Caco-2 (cell line): ENCODE measurements at regions not wholly inside any gene's neighbourhood (a gene's known extent, or its start where the extent isn't known, plus 50 kb on each side); places are given as distances from the start of the nearest gene placed in this dataset.
A peak's percentile ranks its signal among the peaks of the same experiment; 100 is the strongest.

Experiments used
- BruUV-seq: library from RNA; stranded (reverse); fragments of 400-500 nt; replicated peaks from 2 replicates; lab custom pipeline; 2021; lab: Mats Ljungman, UMichigan
- CTCF ChIA-PET: fragments of 300-600 bp; sonication (Branson Sonifier 250); formaldehyde crosslinking; loops from one replicate; lab custom pipeline; 2022; ENCODE audit warnings: antibody characterized with exemption; lab: Charles Lee
- POLR2A ChIA-PET: fragments of 300-600 bp; sonication (Branson Sonifier 250); formaldehyde crosslinking; loops from one replicate; lab custom pipeline; 2022; ENCODE audit warnings: antibody characterized with exemption; lab: Charles Lee
- DNase-seq, 2 experiments: peaks; one replicate each; pipeline versions ENCODE4 v3.0.0 to v3.0.0-alpha.2; 2020 to 2022
- H3K27me3 ChIP-seq: replicated peaks from 2 replicates; pipeline ENCODE4 v1.6.0; 2011; ENCODE audit warnings: low read length; ENCODE audit not compliant: control insufficient read depth, insufficient read depth
- H3K36me3 ChIP-seq: 2 replicates; pipeline ENCODE4 v1.5.1; 2011; ENCODE audit warnings: low read length; ENCODE audit not compliant: control insufficient read depth, insufficient read depth
- H3K4me1 ChIP-seq: fragments of 250-450 bp; sonication (Bioruptor Pico); 2 replicates; pipeline ENCODE4 v1.5.1; 2020; ENCODE audit warnings: mild to moderate bottlenecking
- H3K4me3 ChIP-seq: 2 replicates; pipeline ENCODE4 v1.5.1; 2011; ENCODE audit warnings: low read depth, mild to moderate bottlenecking, control low read depth, low read length
- H3K9me3 ChIP-seq: fragments of 250-450 bp; sonication (Bioruptor Pico); 2 replicates; pipeline ENCODE4 v1.5.1; 2020; ENCODE audit warnings: mild to moderate bottlenecking, moderate library complexity
- H3K27ac Mint-ChIP-seq: one replicate; pipeline ENCODE4 v1.8.0; 2022; ENCODE audit warnings: mixed read lengths; ENCODE audit not compliant: unreplicated experiment
- H3K27me3 Mint-ChIP-seq: one replicate; pipeline ENCODE4 v1.8.0; 2022; ENCODE audit warnings: mixed read lengths; ENCODE audit not compliant: insufficient read depth, unreplicated experiment
- H3K36me3 Mint-ChIP-seq: one replicate; pipeline ENCODE4 v1.8.0; 2022; ENCODE audit warnings: mild to moderate bottlenecking, mixed read lengths; ENCODE audit not compliant: insufficient read depth, unreplicated experiment
- H3K4me1 Mint-ChIP-seq: one replicate; pipeline ENCODE4 v1.8.0; 2022; ENCODE audit warnings: low read depth, mixed read lengths; ENCODE audit not compliant: unreplicated experiment
- H3K4me3 Mint-ChIP-seq: one replicate; pipeline ENCODE4 v1.8.0; 2022; ENCODE audit warnings: mild to moderate bottlenecking, moderate library complexity, mixed read lengths; ENCODE audit not compliant: unreplicated experiment
- H3K9me3 Mint-ChIP-seq: one replicate; pipeline ENCODE4 v1.8.0; 2022; ENCODE audit warnings: mixed read lengths; ENCODE audit not compliant: unreplicated experiment
- intact Hi-C: fragments of 100-400 bp; cut with micrococcal nuclease; formaldehyde crosslinking; loops from one replicate; pipeline ENCODE4 v1.10.0; 2022; ENCODE audit not compliant: unreplicated experiment
- TF ChIP-seq, protein P1 (sequence below), 2 experiments: fragments of 200-600 bp in 1 of 2; IDR thresholded peaks; 1 replicate in 1 of 2; 2 replicates in 1 of 2; pipeline versions ENCODE4 v1.5.1 to v1.8.0; 2011 to 2022; ENCODE audit warnings: antibody characterized with exemption in 1 of 2, control low read depth in 1 of 2, inconsistent platforms in 1 of 2, low read depth in 1 of 2, low read length in 1 of 2, mild to moderate bottlenecking in 1 of 2, moderate library complexity in 1 of 2; ENCODE audit not compliant: insufficient read depth in 1 of 2, severe bottlenecking in 1 of 2, unreplicated experiment in 1 of 2

DNA sequence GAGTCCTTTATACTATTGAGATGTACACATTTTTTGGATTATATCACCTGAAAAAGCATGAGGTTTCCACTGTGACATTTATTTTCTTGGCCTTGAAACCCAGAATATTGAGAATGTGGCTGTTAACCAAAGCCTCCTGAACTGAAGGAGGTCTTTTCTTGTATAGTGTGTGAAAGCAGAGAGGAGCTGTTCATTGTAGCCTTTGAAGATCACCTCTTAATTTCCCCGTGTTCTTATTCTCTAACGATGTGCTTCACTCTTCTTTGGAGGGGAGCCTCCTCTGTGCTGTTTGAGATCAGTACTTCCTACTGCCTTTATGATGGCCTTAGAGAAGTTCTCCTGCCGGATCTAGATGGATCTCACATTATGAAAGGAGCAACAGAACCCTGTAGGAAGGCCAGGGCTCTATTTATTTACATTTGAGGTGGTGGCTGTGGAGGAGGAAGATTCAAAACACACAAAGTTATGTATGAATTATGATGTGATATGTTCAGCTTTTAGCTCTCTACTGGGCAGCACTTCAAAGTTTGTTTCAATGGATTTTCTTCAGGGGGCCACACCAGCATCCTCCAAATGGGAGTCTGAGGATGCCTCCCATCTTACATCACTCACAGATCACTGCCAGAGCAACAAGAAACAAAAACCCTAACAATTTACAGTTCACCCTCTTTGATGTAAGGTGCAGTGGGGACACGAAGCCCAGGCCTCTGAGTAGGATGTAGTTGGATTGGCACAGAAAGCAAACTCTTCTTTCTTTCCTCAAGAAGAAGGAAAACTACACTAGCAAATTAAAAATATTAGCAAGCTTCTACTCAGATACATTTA, 322.3 kb downstream of the DLEU7 start:
- ChIA-PET CTCF (interaction anchor here (0.9 kb wide), 1 partner anchor 391 kb away, joined by 3 read pairs; no protein-coding TSS in a partner anchor), POLR2A (interaction anchor here (0.5 to 0.6 kb wide), 2 partner anchors 61 to 164 kb away, joined by 6 to 8 read pairs; no protein-coding TSS in a partner anchor)
- no peaks in the 10 kb centered on the region for H3K36me3 Mint-ChIP-seq
- peak overlapping the region; percentile 40 for H3K4me3 Mint-ChIP-seq
- Histone ChIP-seq H3K9me3 (no peaks in the 10 kb centered on the region), H3K4me3 (no peak overlapping the region), H3K36me3 (no peaks in the 10 kb centered on the region), H3K4me1 (peaks cover 14% of the 10 kb centered on the region), H3K27me3 (no peaks in the 10 kb centered on the region)
- no peaks in the 10 kb centered on the region for H3K27me3 Mint-ChIP-seq
- peaks cover 20% of the 10 kb centered on the region for H3K4me1 Mint-ChIP-seq
- no TSS peak for BruUV-seq
- TF ChIP-seq, protein P1, sequence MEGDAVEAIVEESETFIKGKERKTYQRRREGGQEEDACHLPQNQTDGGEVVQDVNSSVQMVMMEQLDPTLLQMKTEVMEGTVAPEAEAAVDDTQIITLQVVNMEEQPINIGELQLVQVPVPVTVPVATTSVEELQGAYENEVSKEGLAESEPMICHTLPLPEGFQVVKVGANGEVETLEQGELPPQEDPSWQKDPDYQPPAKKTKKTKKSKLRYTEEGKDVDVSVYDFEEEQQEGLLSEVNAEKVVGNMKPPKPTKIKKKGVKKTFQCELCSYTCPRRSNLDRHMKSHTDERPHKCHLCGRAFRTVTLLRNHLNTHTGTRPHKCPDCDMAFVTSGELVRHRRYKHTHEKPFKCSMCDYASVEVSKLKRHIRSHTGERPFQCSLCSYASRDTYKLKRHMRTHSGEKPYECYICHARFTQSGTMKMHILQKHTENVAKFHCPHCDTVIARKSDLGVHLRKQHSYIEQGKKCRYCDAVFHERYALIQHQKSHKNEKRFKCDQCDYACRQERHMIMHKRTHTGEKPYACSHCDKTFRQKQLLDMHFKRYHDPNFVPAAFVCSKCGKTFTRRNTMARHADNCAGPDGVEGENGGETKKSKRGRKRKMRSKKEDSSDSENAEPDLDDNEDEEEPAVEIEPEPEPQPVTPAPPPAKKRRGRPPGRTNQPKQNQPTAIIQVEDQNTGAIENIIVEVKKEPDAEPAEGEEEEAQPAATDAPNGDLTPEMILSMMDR (IDR thresholded peaks at IDR 0.05; ENCODE audit: insufficient read depth in 1 of 2, low read depth in 1 of 2, low read length in 1 of 2, severe bottlenecking in 1 of 2, unreplicated experiment in 1 of 2) = no peak
- DNase-seq = no peak
- no peaks in the 10 kb centered on the region for H3K9me3 Mint-ChIP-seq
- intact Hi-C loops = no loop called here
- peak overlapping the region; percentile 4 for H3K27ac Mint-ChIP-seq

DNA sequence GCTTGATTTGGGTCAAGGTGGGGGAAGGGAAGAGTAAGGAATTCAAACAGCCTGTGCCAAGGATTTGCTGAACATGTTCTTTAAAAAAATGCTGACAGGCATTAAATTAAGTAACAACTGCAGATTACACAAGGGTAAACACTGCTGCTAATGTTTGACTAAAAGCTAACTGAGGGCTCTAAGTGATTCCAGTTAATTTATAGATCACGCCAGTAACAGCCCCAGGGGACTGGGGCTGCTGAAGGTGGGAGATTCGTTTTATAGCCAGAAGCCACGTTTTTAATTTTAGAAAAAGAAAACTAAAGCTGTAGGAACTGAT, 321.7 kb downstream of the DLEU7 start:
- peak in 1 of 2 experiments; percentile 50 for DNase-seq
- Histone ChIP-seq H3K4me1 (peaks cover 14% of the 10 kb centered on the region), H3K9me3 (no peaks in the 10 kb centered on the region), H3K27me3 (no peaks in the 10 kb centered on the region), H3K36me3 (no peaks in the 10 kb centered on the region), H3K4me3 (no peak overlapping the region)
- TF ChIP-seq, protein P1 (IDR thresholded peaks at IDR 0.05; ENCODE audit: insufficient read depth in 1 of 2, low read depth in 1 of 2, low read length in 1 of 2, severe bottlenecking in 1 of 2, unreplicated experiment in 1 of 2) = no peak
- BruUV-seq = no TSS peak
- Mint-ChIP-seq H3K36me3 (no peaks in the 10 kb centered on the region), H3K4me1 (peaks cover 20% of the 10 kb centered on the region), H3K27ac (peak overlapping the region; percentile 4), H3K9me3 (no peaks in the 10 kb centered on the region), H3K27me3 (no peaks in the 10 kb centered on the region), H3K4me3 (peak overlapping the region; percentile 40)
- POLR2A ChIA-PET = interaction anchor here (0.5 to 0.6 kb wide), 2 partner anchors 62 to 164 kb away, joined by 6 to 8 read pairs; no protein-coding TSS in a partner anchor
- intact Hi-C loops = no loop called here
- CTCF ChIA-PET = interaction anchor here (0.5 to 0.9 kb wide), 3 partner anchors 390 to 524 kb away, joined by 3 read pairs; no protein-coding TSS in a partner anchor

DNA sequence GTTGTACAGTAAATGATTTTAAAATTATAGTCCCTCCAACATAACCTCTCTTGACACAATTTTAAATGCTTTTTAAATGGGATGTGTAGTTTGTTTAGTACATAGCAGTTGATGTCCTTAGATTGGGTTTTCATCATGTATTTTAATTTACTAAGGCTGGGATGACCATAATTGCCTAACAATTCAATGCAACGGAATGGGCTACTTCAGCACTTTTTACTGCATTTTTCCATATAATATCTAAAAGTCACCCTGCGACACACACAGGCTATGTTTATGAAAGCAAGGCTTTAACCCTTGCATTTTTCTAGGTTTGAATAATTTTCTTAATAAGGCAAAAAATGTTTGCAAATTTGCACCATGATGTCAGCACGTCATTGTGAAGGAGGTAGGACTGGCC, 321.0 kb downstream of the DLEU7 start:
- Mint-ChIP-seq H3K9me3 (no peaks in the 10 kb centered on the region), H3K27me3 (no peaks in the 10 kb centered on the region), H3K27ac (no peak overlapping the region), H3K4me3 (no peak overlapping the region), H3K4me1 (peaks cover 20% of the 10 kb centered on the region), H3K36me3 (no peaks in the 10 kb centered on the region)
- no peaks in the 10 kb centered on the region for H3K36me3 ChIP-seq
- ChIA-PET POLR2A (no interaction called here), CTCF (interaction anchor here (0.5 to 0.9 kb wide), 3 partner anchors 390 to 525 kb away, joined by 3 read pairs; no protein-coding TSS in a partner anchor)
- no peak overlapping the region for H3K4me3 ChIP-seq
- intact Hi-C loops = no loop called here
- DNase-seq = no peak
- H3K9me3 ChIP-seq = no peaks in the 10 kb centered on the region
- TF ChIP-seq, protein P1 (IDR thresholded peaks at IDR 0.05; ENCODE audit: insufficient read depth in 1 of 2, low read depth in 1 of 2, low read length in 1 of 2, severe bottlenecking in 1 of 2, unreplicated experiment in 1 of 2) = no peak
- H3K4me1 ChIP-seq = peaks cover 14% of the 10 kb centered on the region
- BruUV-seq = no TSS peak
- no peaks in the 10 kb centered on the region for H3K27me3 ChIP-seq
